Endodermal cell (in vitro differentiated cells): ENCODE measurements at regions not wholly inside any gene's neighbourhood (a gene's known extent, or its start where the extent isn't known, plus 50 kb on each side); places are given as distances from the start of the nearest gene placed in this dataset.

Experiments
- DNase-seq: peaks from one replicate; pipeline ENCODE4 v3.0.0-alpha.2; 2017
- H3K27ac ChIP-seq: 2 replicates; pipeline ENCODE4 v1.5.1; 2013; ENCODE audit warnings: mild to moderate bottlenecking, low read depth, low read length, moderate library complexity
- H3K27me3 ChIP-seq: 2 replicates; pipeline ENCODE4 v1.6.1; 2013; ENCODE audit warnings: mild to moderate bottlenecking, low read length, moderate library complexity; ENCODE audit not compliant: insufficient read depth, control insufficient read depth, poor library complexity, severe bottlenecking
- H3K36me3 ChIP-seq: 2 replicates; pipeline ENCODE4 v1.7.0; 2013; ENCODE audit warnings: mild to moderate bottlenecking, low read length, moderate library complexity; ENCODE audit not compliant: control insufficient read depth, insufficient read depth
- H3K4me1 ChIP-seq: one replicate; pipeline ENCODE4 v1.7.0; 2013; ENCODE audit warnings: low read length; ENCODE audit not compliant: control insufficient read depth, insufficient read depth
- H3K4me3 ChIP-seq: 2 replicates; pipeline ENCODE4 v1.5.1; 2013; ENCODE audit warnings: mild to moderate bottlenecking, low read length, moderate library complexity
- H3K9ac ChIP-seq: 2 replicates; pipeline ENCODE4 v1.6.1; 2013; ENCODE audit warnings: mild to moderate bottlenecking, low read length, moderate library complexity; ENCODE audit not compliant: poor library complexity, severe bottlenecking; ENCODE audit errors: extremely low read depth
- H3K9me3 ChIP-seq: 2 replicates; pipeline ENCODE4 v1.6.1; 2013; ENCODE audit warnings: mild to moderate bottlenecking, low read length, moderate library complexity; ENCODE audit not compliant: control insufficient read depth
- H3K27ac Mint-ChIP-seq: 2 replicates; pipeline ENCODE4 v1.8.0; 2020; ENCODE audit warnings: mixed read lengths
- H3K27me3 Mint-ChIP-seq: 2 replicates; pipeline ENCODE4 v1.8.0; 2021; ENCODE audit warnings: mild to moderate bottlenecking, mixed read lengths; ENCODE audit not compliant: insufficient read depth
- H3K36me3 Mint-ChIP-seq: 2 replicates; pipeline ENCODE4 v1.8.0; 2020; ENCODE audit warnings: low read depth, mixed read lengths
- H3K4me1 Mint-ChIP-seq: 2 replicates; pipeline ENCODE4 v1.8.0; 2020; ENCODE audit warnings: mixed read lengths
- H3K4me3 Mint-ChIP-seq: 2 replicates; pipeline ENCODE4 v1.8.0; 2020; ENCODE audit warnings: mild to moderate bottlenecking, moderate library complexity, mixed read lengths
- H3K9me3 Mint-ChIP-seq: 2 replicates; pipeline ENCODE4 v1.8.0; 2020; ENCODE audit warnings: mild to moderate bottlenecking, mixed read lengths
- CTCF ChIP-seq: fragments of 200-600 bp; sonication (generic); conservative IDR thresholded peaks from 2 replicates; pipeline ENCODE4 v1.5.0; 2021; ENCODE audit warnings: antibody characterized with exemption, mild to moderate bottlenecking
- WGBS, 2 experiments: methylation state at CpG; one replicate each; pipeline versions ENCODE4 v1.1.5 to v1.1.7; 2013; ENCODE audit warnings: missing lambda C conversion rate in 2 of 2, mixed read lengths in 1 of 2; ENCODE audit not compliant: insufficient coverage in 1 of 2, insufficient read length in 1 of 2; 5-methylcytosine and 5-hydroxymethylcytosine counted together

GRCh38 chr22:48333323-48333763 is 1494.3 kb downstream of the BRD1 start:
- H3K4me3 Mint-ChIP-seq: no peak overlapping the region
- 93 to 95% methylated on average over 10 to 20 of the region's 20 CpGs for WGBS, 2 experiments
- H3K27me3 Mint-ChIP-seq: peaks cover 7% of the 10 kb centered on the region
- H3K36me3 Mint-ChIP-seq: no peaks in the 10 kb centered on the region
- H3K4me3 ChIP-seq: no peak overlapping the region
- H3K9me3 Mint-ChIP-seq: peaks cover 12% of the 10 kb centered on the region
- no peak overlapping the region for H3K27ac Mint-ChIP-seq
- no peaks in the 10 kb centered on the region for H3K36me3 ChIP-seq
- H3K9ac ChIP-seq: no peak overlapping the region
- H3K4me1 ChIP-seq: no peaks in the 10 kb centered on the region
- H3K4me1 Mint-ChIP-seq: peaks cover 2% of the 10 kb centered on the region
- no peaks in the 10 kb centered on the region for H3K27me3 ChIP-seq
- peaks cover 16% of the 10 kb centered on the region for H3K9me3 ChIP-seq
- H3K27ac ChIP-seq: no peak overlapping the region
- TF ChIP-seq CTCF: no peak
- peak; percentile 32 for DNase-seq

- Histone ChIP-seq H3K9ac (no peak overlapping the region), H3K9me3 (peaks cover 16% of the 10 kb centered on the region), H3K4me1 (no peaks in the 10 kb centered on the region), H3K27me3 (no peaks in the 10 kb centered on the region), H3K36me3 (no peaks in the 10 kb centered on the region), H3K4me3 (no peak overlapping the region), H3K27ac (no peak overlapping the region)
- 92 to 95% methylated on average over 20 to 32 of the region's 32 CpGs for WGBS, 2 experiments
- Mint-ChIP-seq H3K4me1 (peaks cover 2% of the 10 kb centered on the region), H3K9me3 (peaks cover 12% of the 10 kb centered on the region), H3K27ac (no peak overlapping the region), H3K27me3 (peaks cover 8% of the 10 kb centered on the region), H3K36me3 (no peaks in the 10 kb centered on the region), H3K4me3 (no peak overlapping the region)
- peak; percentile 29 for DNase-seq
- no peak for TF ChIP-seq CTCF
These were observed 1495.0 kb downstream of the BRD1 start for GRCh38 chr22:48332438-48333322.

GRCh38 chr22:48331691-48332220 is 1495.9 kb downstream of the BRD1 start:
- no peaks in the 10 kb centered on the region for H3K27me3 ChIP-seq
- no peak for DNase-seq
- H3K27ac ChIP-seq: no peak overlapping the region
- H3K4me1 ChIP-seq: no peaks in the 10 kb centered on the region
- H3K27me3 Mint-ChIP-seq: peaks cover 5% of the 10 kb centered on the region
- no peak overlapping the region for H3K4me3 Mint-ChIP-seq
- peaks cover 16% of the 10 kb centered on the region for H3K9me3 ChIP-seq
- no peaks in the 10 kb centered on the region for H3K36me3 Mint-ChIP-seq
- H3K9ac ChIP-seq: no peak overlapping the region
- H3K4me1 Mint-ChIP-seq: peaks cover 2% of the 10 kb centered on the region
- no peak overlapping the region for H3K27ac Mint-ChIP-seq
- H3K4me3 ChIP-seq: no peak overlapping the region
- TF ChIP-seq CTCF: no peak
- WGBS, 2 experiments: 91 to 100% methylated on average over 1 to 12 of the region's 12 CpGs
- no peaks in the 10 kb centered on the region for H3K36me3 ChIP-seq
- H3K9me3 Mint-ChIP-seq: peaks cover 12% of the 10 kb centered on the region
